GM23338 (cell line): ENCODE measurements at regions not wholly inside any gene's neighbourhood (a gene's known extent, or its start where the extent isn't known, plus 50 kb on each side); places are given as distances from the start of the nearest gene placed in this dataset.

Experiments used
- ATAC-seq: fragments of 200-7000 bp; cut with Tn5 transposase; 3 replicates; pipeline ENCODE4 v1.9.1; 2020
- DNase-seq: peaks from one replicate; pipeline ENCODE4 v3.0.0-alpha.2; 2015; ENCODE audit warnings: low spot score
- H2AFZ ChIP-seq: fragments of 200-600 bp; sonication (generic); 2 replicates; pipeline ENCODE4 v1.8.0; 2016; ENCODE audit warnings: antibody characterized with exemption, mild to moderate bottlenecking, moderate library complexity
- H3F3A ChIP-seq: fragments of 200-600 bp; sonication (generic); replicated peaks from 2 replicates; pipeline ENCODE4 v1.8.0; 2017; ENCODE audit warnings: antibody characterized with exemption, mixed run types, low read depth
- H3K27ac ChIP-seq: fragments of 200-600 bp; sonication (generic); 2 replicates; pipeline ENCODE4 v1.6.1; 2016; ENCODE audit warnings: low read depth
- H3K27me3 ChIP-seq: fragments of 200-600 bp; sonication (generic); 2 replicates; pipeline ENCODE4 v1.8.0; 2016; ENCODE audit warnings: mild to moderate bottlenecking, mixed run types, moderate library complexity; ENCODE audit not compliant: insufficient read depth
- H3K36me3 ChIP-seq: fragments of 200-600 bp; sonication (generic); 2 replicates; pipeline ENCODE4 v1.8.0; 2016; ENCODE audit warnings: mild to moderate bottlenecking; ENCODE audit not compliant: insufficient read depth
- H3K4me1 ChIP-seq: fragments of 200-600 bp; sonication (generic); 2 replicates; pipeline ENCODE4 v1.8.0; 2016; ENCODE audit warnings: mild to moderate bottlenecking, moderate library complexity; ENCODE audit not compliant: insufficient read depth
- H3K4me2 ChIP-seq: fragments of 200-600 bp; sonication (generic); 2 replicates; pipeline ENCODE4 v1.7.1; 2017; ENCODE audit warnings: mixed run types
- H3K4me3 ChIP-seq: fragments of 200-600 bp; sonication (generic); 2 replicates; pipeline ENCODE4 v1.6.1; 2016; ENCODE audit warnings: mixed run types
- H3K79me2 ChIP-seq: fragments of 200-600 bp; sonication (generic); replicated peaks from 2 replicates; pipeline ENCODE4 v1.8.0; 2017; ENCODE audit warnings: mild to moderate bottlenecking; ENCODE audit not compliant: insufficient read depth
- H3K9me2 ChIP-seq: fragments of 200-600 bp; sonication (generic); 2 replicates; pipeline ENCODE4 v1.8.0; 2017; ENCODE audit not compliant: insufficient read depth
- H4K20me1 ChIP-seq: fragments of 200-600 bp; sonication (generic); replicated peaks from 2 replicates; pipeline ENCODE4 v1.8.0; 2017; ENCODE audit warnings: mild to moderate bottlenecking; ENCODE audit not compliant: insufficient read depth
- H3K27ac Mint-ChIP-seq: 2 replicates; pipeline ENCODE4 v1.8.0; 2020; ENCODE audit warnings: inconsistent platforms, mild to moderate bottlenecking, moderate library complexity, mixed read lengths
- H3K27me3 Mint-ChIP-seq: 3 replicates; pipeline ENCODE4 v1.8.0; 2022; ENCODE audit warnings: low read depth, mild to moderate bottlenecking, moderate library complexity, mixed read lengths, inconsistent platforms; ENCODE audit not compliant: insufficient read depth, poor library complexity
- H3K36me3 Mint-ChIP-seq: 3 replicates; pipeline ENCODE4 v1.8.0; 2021; ENCODE audit warnings: low read depth, mild to moderate bottlenecking, inconsistent platforms, moderate library complexity, mixed read lengths
- H3K4me1 Mint-ChIP-seq: 3 replicates; pipeline ENCODE4 v1.8.0; 2020; ENCODE audit warnings: mild to moderate bottlenecking, inconsistent platforms, mixed read lengths
- H3K4me3 Mint-ChIP-seq: 3 replicates; pipeline ENCODE4 v1.8.0; 2021; ENCODE audit warnings: moderate library complexity, mild to moderate bottlenecking, inconsistent platforms, mixed read lengths
- H3K9me3 Mint-ChIP-seq: 3 replicates; pipeline ENCODE4 v1.8.0; 2020; ENCODE audit warnings: moderate library complexity, mild to moderate bottlenecking, inconsistent platforms, mixed read lengths
- CREB1 ChIP-seq: fragments of 250-450 bp; sonication (Bioruptor Pico); IDR thresholded peaks from 2 replicates; pipeline ENCODE4 v1.5.0; 2020; ENCODE audit warnings: low read depth, mild to moderate bottlenecking, moderate library complexity
- EZH2 ChIP-seq: fragments of 200-600 bp; sonication (generic); IDR thresholded peaks from one replicate; pipeline ENCODE4 v1.8.0; 2017; ENCODE audit warnings: antibody characterized with exemption, mild to moderate bottlenecking, low read depth; ENCODE audit not compliant: unreplicated experiment
- EZH2phosphoT487 ChIP-seq: fragments of 200-600 bp; sonication (generic); IDR thresholded peaks from one replicate; pipeline ENCODE4 v1.8.1; 2018; ENCODE audit warnings: antibody characterized with exemption; ENCODE audit not compliant: unreplicated experiment
- JUNB ChIP-seq: IDR thresholded peaks from one replicate; pipeline ENCODE4 v1.6.1; 2016; ENCODE audit warnings: antibody characterized with exemption; ENCODE audit not compliant: unreplicated experiment
- NANOG ChIP-seq: IDR thresholded peaks from 2 replicates; pipeline ENCODE4 v1.6.1; 2016; ENCODE audit warnings: antibody characterized with exemption, borderline replicate concordance
- POLR2AphosphoS5 ChIP-seq: IDR thresholded peaks from 2 replicates; pipeline ENCODE4 v1.6.1; 2016; ENCODE audit warnings: antibody characterized with exemption, low read depth
- STAT1 ChIP-seq: IDR thresholded peaks from one replicate; pipeline ENCODE4 v1.6.1; 2016; ENCODE audit warnings: antibody characterized with exemption; ENCODE audit not compliant: unreplicated experiment
- ZNF114 ChIP-seq: fragments of 250-450 bp; sonication (Bioruptor Pico); IDR thresholded peaks from 2 replicates; pipeline ENCODE4 v1.5.0; 2020; ENCODE audit warnings: mild to moderate bottlenecking, moderate library complexity
- ZNF331 ChIP-seq: fragments of 250-450 bp; sonication (Bioruptor Pico); IDR thresholded peaks from 2 replicates; pipeline ENCODE4 v1.5.0; 2020; ENCODE audit warnings: low read depth, mild to moderate bottlenecking, moderate library complexity
- TF ChIP-seq, protein P1 (sequence below): fragments of 250-450 bp; sonication (Bioruptor Pico); IDR thresholded peaks from 2 replicates; pipeline ENCODE4 v1.5.0; 2020; ENCODE audit warnings: mild to moderate bottlenecking, moderate library complexity
- TF ChIP-seq, protein P2 (sequence below), 2 experiments: fragments of 200-600 bp in 1 of 2; sonication (generic) in 1 of 2; conservative IDR thresholded peaks; 2 replicates each; pipeline versions ENCODE4 v1.5.1 to v1.6.1; 2016 to 2017; ENCODE audit warnings: antibody characterized with exemption in 2 of 2, low read depth in 2 of 2, mild to moderate bottlenecking in 2 of 2, moderate library complexity in 1 of 2
- TF ChIP-seq, protein P3 (sequence below): IDR thresholded peaks from 2 replicates; pipeline ENCODE4 v1.6.1; 2016; ENCODE audit warnings: antibody characterized with exemption
- TF ChIP-seq, protein P4 (sequence below): IDR thresholded peaks from one replicate; pipeline ENCODE4 v1.6.1; 2018; ENCODE audit warnings: antibody characterized with exemption; ENCODE audit not compliant: unreplicated experiment

DNA sequence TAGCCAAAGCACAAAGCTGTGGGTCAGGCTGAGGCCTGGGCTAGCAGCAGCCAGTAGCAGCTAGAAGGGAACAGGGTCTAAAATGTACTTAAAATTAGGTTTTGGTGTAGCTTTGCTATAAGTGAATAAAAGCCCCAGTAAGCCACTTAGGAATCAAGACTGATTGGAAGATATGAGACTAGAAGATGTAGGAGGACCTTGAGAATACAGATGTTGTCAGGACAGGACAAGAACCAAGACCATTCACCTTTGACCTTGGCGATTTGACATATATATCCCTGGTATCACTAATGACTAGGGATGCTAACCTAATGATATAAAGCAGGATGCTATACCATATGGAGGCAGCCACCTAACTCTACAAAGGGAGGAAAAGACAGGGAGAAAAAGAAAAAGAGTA, 238.1 kb downstream of the FBXO8 start:
- no peaks in the 10 kb centered on the region for H4K20me1 ChIP-seq
- Mint-ChIP-seq H3K27me3 (no peaks in the 10 kb centered on the region), H3K36me3 (no peaks in the 10 kb centered on the region), H3K4me1 (peaks cover 26% of the 10 kb centered on the region), H3K27ac (no peak overlapping the region), H3K9me3 (no peaks in the 10 kb centered on the region), H3K4me3 (no peak overlapping the region)
- TF ChIP-seq EZH2phosphoT487 (no peak), ZNF331 (CRISPR knock-in tag) (no peak), JUNB (no peak), EZH2 (no peak), ZNF114 (CRISPR knock-in tag) (no peak), POLR2AphosphoS5 (no peak), NANOG (no peak), STAT1 (no peak), CREB1 (CRISPR knock-in tag) (no peak)
- TF ChIP-seq, protein P1, sequence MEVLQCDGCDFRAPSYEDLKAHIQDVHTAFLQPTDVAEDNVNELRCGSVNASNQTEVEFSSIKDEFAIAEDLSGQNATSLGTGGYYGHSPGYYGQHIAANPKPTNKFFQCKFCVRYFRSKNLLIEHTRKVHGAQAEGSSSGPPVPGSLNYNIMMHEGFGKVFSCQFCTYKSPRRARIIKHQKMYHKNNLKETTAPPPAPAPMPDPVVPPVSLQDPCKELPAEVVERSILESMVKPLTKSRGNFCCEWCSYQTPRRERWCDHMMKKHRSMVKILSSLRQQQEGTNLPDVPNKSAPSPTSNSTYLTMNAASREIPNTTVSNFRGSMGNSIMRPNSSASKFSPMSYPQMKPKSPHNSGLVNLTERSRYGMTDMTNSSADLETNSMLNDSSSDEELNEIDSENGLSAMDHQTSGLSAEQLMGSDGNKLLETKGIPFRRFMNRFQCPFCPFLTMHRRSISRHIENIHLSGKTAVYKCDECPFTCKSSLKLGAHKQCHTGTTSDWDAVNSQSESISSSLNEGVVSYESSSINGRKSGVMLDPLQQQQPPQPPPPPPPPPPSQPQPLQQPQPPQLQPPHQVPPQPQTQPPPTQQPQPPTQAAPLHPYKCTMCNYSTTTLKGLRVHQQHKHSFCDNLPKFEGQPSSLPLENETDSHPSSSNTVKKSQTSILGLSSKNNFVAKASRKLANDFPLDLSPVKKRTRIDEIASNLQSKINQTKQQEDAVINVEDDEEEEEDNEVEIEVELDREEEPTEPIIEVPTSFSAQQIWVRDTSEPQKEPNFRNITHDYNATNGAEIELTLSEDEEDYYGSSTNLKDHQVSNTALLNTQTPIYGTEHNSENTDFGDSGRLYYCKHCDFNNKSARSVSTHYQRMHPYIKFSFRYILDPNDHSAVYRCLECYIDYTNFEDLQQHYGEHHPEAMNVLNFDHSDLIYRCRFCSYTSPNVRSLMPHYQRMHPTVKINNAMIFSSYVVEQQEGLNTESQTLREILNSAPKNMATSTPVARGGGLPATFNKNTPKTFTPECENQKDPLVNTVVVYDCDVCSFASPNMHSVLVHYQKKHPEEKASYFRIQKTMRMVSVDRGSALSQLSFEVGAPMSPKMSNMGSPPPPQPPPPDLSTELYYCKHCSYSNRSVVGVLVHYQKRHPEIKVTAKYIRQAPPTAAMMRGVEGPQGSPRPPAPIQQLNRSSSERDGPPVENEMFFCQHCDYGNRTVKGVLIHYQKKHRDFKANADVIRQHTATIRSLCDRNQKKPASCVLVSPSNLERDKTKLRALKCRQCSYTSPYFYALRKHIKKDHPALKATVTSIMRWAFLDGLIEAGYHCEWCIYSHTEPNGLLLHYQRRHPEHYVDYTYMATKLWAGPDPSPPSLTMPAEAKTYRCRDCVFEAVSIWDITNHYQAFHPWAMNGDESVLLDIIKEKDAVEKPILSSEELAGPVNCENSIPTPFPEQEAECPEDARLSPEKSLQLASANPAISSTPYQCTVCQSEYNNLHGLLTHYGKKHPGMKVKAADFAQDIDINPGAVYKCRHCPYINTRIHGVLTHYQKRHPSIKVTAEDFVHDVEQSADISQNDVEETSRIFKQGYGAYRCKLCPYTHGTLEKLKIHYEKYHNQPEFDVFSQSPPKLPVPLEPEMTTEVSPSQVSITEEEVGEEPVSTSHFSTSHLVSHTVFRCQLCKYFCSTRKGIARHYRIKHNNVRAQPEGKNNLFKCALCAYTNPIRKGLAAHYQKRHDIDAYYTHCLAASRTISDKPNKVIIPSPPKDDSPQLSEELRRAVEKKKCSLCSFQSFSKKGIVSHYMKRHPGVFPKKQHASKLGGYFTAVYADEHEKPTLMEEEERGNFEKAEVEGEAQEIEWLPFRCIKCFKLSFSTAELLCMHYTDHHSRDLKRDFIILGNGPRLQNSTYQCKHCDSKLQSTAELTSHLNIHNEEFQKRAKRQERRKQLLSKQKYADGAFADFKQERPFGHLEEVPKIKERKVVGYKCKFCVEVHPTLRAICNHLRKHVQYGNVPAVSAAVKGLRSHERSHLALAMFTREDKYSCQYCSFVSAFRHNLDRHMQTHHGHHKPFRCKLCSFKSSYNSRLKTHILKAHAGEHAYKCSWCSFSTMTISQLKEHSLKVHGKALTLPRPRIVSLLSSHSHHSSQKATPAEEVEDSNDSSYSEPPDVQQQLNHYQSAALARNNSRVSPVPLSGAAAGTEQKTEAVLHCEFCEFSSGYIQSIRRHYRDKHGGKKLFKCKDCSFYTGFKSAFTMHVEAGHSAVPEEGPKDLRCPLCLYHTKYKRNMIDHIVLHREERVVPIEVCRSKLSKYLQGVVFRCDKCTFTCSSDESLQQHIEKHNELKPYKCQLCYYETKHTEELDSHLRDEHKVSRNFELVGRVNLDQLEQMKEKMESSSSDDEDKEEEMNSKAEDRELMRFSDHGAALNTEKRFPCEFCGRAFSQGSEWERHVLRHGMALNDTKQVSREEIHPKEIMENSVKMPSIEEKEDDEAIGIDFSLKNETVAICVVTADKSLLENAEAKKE (CRISPR knock-in tag), result no peak
- TF ChIP-seq, protein P2, sequence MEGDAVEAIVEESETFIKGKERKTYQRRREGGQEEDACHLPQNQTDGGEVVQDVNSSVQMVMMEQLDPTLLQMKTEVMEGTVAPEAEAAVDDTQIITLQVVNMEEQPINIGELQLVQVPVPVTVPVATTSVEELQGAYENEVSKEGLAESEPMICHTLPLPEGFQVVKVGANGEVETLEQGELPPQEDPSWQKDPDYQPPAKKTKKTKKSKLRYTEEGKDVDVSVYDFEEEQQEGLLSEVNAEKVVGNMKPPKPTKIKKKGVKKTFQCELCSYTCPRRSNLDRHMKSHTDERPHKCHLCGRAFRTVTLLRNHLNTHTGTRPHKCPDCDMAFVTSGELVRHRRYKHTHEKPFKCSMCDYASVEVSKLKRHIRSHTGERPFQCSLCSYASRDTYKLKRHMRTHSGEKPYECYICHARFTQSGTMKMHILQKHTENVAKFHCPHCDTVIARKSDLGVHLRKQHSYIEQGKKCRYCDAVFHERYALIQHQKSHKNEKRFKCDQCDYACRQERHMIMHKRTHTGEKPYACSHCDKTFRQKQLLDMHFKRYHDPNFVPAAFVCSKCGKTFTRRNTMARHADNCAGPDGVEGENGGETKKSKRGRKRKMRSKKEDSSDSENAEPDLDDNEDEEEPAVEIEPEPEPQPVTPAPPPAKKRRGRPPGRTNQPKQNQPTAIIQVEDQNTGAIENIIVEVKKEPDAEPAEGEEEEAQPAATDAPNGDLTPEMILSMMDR (conservative IDR thresholded peaks at IDR 0.05; ENCODE audit: low read depth in 2 of 2), result no peak
- TF ChIP-seq, protein P3, sequence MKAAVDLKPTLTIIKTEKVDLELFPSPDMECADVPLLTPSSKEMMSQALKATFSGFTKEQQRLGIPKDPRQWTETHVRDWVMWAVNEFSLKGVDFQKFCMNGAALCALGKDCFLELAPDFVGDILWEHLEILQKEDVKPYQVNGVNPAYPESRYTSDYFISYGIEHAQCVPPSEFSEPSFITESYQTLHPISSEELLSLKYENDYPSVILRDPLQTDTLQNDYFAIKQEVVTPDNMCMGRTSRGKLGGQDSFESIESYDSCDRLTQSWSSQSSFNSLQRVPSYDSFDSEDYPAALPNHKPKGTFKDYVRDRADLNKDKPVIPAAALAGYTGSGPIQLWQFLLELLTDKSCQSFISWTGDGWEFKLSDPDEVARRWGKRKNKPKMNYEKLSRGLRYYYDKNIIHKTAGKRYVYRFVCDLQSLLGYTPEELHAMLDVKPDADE, result no peak
- TF ChIP-seq, protein P4, sequence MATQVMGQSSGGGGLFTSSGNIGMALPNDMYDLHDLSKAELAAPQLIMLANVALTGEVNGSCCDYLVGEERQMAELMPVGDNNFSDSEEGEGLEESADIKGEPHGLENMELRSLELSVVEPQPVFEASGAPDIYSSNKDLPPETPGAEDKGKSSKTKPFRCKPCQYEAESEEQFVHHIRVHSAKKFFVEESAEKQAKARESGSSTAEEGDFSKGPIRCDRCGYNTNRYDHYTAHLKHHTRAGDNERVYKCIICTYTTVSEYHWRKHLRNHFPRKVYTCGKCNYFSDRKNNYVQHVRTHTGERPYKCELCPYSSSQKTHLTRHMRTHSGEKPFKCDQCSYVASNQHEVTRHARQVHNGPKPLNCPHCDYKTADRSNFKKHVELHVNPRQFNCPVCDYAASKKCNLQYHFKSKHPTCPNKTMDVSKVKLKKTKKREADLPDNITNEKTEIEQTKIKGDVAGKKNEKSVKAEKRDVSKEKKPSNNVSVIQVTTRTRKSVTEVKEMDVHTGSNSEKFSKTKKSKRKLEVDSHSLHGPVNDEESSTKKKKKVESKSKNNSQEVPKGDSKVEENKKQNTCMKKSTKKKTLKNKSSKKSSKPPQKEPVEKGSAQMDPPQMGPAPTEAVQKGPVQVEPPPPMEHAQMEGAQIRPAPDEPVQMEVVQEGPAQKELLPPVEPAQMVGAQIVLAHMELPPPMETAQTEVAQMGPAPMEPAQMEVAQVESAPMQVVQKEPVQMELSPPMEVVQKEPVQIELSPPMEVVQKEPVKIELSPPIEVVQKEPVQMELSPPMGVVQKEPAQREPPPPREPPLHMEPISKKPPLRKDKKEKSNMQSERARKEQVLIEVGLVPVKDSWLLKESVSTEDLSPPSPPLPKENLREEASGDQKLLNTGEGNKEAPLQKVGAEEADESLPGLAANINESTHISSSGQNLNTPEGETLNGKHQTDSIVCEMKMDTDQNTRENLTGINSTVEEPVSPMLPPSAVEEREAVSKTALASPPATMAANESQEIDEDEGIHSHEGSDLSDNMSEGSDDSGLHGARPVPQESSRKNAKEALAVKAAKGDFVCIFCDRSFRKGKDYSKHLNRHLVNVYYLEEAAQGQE, result no peak
- H3K79me2 ChIP-seq, result no peaks in the 10 kb centered on the region
- no peak overlapping the region for H2AFZ ChIP-seq
- H3K27me3 ChIP-seq, result no peaks in the 10 kb centered on the region
- no peaks in the 10 kb centered on the region for H3F3A ChIP-seq
- no peak overlapping the region for H3K4me3 ChIP-seq
- H3K27ac ChIP-seq, result no peak overlapping the region
- ATAC-seq (no peak), DNase-seq (no peak)
- no peak overlapping the region for H3K4me2 ChIP-seq
- peaks cover 24% of the 10 kb centered on the region for H3K4me1 ChIP-seq
- H3K36me3 ChIP-seq, result no peaks in the 10 kb centered on the region
- H3K9me2 ChIP-seq, result no peaks in the 10 kb centered on the region
